Stimulated activated CD8-positive, alpha-beta memory T cell treated with anti-CD3 and anti-CD28 coated beads, Interleukin-4, amount 100 ng/mL, for 4 hours (primary cell): ENCODE measurements at regions not wholly inside any gene's neighbourhood (a gene's known extent, or its start where the extent isn't known, plus 50 kb on each side); places are given as distances from the start of the nearest gene placed in this dataset.

Source experiments
- DNase-seq, 2 donors: peaks; one replicate each; pipeline ENCODE4 v3.0.0-alpha.2; 2020; ENCODE audit warnings: low read depth in 2 of 2, low spot score in 1 of 2

GRCh38 chr11:16441461-16441860 is 85.1 kb upstream of the SOX6 start:
- DNase-seq, result no peak

- no peak for DNase-seq
These were observed 83.8 kb upstream of the SOX6 start for GRCh38 chr11:16440136-16440535.

GRCh38 chr11:16434036-16434435 is 77.7 kb upstream of the SOX6 start:
- no peak for DNase-seq

DNA sequence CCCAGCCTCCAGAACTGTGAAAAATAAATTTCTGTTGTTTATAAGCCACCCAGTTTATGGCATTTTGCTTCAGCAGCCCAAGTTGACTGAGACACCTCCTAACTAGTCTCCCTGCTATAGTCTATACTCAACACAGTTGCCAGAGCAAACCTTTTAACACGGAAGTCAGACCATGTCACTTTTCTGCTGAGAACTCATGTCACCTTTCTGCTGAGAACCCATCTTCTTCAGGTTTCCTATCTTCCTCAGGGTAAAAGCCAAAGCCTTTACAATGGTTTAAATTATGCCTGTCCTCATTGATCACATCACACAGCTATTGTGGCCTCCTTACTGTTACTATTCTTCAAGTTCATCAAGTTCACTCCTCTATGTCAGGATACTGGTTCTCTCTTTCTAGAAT is 74.3 kb upstream of the SOX6 start:
- DNase-seq, result no peak

GRCh38 chr11:16421826-16422225 is 65.5 kb upstream of the SOX6 start:
- DNase-seq, result no peak

DNA sequence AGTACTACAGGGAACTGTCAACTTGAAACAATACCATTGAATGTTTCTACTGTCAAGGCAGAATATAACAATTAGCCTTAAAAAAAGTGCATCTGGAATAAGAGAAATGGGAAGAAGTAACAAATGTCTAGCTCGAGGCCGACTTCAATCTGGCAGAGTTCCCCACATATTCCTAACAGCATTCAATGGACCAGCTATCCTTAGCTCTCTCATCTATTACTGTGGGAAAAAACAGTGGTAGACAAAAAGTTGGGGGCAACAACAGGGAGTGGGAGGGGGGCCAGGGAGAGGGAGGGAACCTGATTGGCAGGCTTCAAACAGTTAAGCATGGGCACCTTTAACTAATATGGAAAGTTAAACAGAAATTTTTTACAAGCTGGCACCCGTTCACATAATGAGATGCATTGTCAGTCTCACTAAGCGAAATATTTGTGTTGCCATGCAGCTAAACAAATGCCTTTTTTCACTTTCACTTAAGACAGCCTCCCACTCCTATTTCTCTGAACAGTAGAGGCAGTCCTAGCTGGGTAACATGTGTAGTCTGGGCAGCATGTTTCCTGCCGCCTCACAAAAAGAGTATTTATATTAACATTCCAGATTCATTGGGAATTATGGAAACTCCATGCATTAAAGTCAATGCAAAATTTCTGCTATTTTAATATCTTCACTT is 62.2 kb upstream of the SOX6 start:
- DNase-seq, result no peak

- DNase-seq, result no peak
These were observed 56.3 kb upstream of the SOX6 start for GRCh38 chr11:16412525-16413172.

DNA sequence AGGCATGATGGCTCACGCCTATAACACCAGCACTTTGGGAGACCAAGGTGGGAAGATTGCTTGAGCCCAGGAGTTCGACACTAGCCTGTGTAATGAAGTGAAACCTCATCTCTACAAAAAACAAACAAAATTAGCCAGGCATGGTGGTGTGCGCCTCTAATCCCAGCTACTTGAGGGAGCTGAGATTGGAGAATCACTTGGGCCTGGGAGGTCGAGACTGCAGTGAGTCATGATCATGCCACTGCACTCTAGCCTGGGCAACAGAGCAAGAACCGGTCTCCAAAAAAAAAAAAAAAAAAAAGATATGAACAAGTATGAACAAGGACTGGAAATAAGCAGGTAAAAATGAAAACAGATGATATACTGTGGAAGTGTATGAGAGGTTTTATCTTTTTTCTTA is 54.1 kb upstream of the SOX6 start:
- no peak for DNase-seq

- no peak for DNase-seq
These were observed 52.3 kb upstream of the SOX6 start for GRCh38 chr11:16408619-16409018.

DNA sequence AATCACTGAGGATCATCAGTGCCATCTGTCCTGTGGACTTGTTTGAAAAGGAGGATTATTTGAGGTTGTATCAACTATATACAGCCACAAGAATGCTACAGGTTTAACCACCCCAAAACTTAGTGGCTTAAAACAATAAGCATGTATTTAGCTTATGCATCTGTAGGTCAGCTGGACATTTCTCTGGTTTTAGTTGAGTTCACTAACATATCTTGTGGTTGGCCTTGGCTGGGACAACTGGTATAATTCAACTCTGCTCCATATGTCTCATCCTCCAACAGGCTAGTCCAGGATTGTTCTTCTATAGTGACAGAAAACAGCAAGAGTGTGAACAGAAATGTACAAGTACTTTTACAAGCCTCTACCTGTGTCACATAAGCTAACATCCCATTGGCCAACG is 49.9 kb upstream of the SOX6 start:
- no peak for DNase-seq
